IgD-negative memory B cell (primary cell): ENCODE measurements at regions not wholly inside any gene's neighbourhood (a gene's known extent, or its start where the extent isn't known, plus 50 kb on each side); places are given as distances from the start of the nearest gene placed in this dataset.

Source experiments
- H3K27ac Mint-ChIP-seq, 3 donors: one replicate each; pipeline ENCODE4 v1.8.0; 2020 to 2022; ENCODE audit warnings: mild to moderate bottlenecking in 3 of 3, mixed read lengths in 3 of 3, moderate library complexity in 1 of 3
- H3K27me3 Mint-ChIP-seq: one replicate; pipeline ENCODE4 v1.8.0; 2021; ENCODE audit warnings: mixed read lengths
- H3K36me3 Mint-ChIP-seq: one replicate; pipeline ENCODE4 v1.8.0; 2020; ENCODE audit warnings: mild to moderate bottlenecking, mixed read lengths
- H3K4me1 Mint-ChIP-seq, 3 donors: one replicate each; pipeline ENCODE4 v1.8.0; 2020 to 2022; ENCODE audit warnings: mixed read lengths in 3 of 3, mild to moderate bottlenecking in 1 of 3
- H3K4me3 Mint-ChIP-seq, 4 donors: one replicate each; pipeline ENCODE4 v1.8.0; 2020 to 2022; ENCODE audit warnings: mild to moderate bottlenecking in 4 of 4, mixed read lengths in 4 of 4, moderate library complexity in 3 of 4
- H3K9me3 Mint-ChIP-seq, 3 donors: one replicate each; pipeline ENCODE4 v1.8.0; 2020 to 2021; ENCODE audit warnings: mixed read lengths in 3 of 3, mild to moderate bottlenecking in 1 of 3

DNA sequence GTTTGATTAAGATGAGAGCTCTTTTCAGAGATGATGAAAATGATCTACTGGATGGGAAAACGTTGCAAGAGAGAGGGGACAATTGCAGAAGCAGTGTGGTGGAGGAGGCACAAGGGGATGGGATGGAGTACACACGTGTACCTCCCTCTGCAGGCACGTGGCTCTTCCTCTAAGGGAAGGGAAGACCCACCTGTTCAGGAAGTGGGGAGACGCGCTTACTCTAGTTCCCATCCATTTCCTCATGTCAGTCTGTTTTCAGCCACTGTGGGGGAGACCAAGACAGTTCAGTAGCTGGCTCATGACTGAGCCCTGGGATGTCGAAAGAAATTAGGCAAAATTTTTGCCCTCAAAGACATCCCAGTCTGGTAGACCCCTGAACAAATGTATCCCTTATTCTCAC is 619.2 kb upstream of the CLINT1 start:
- Mint-ChIP-seq H3K9me3 (no peaks in the 10 kb centered on the region), H3K36me3 (peaks cover 2% of the 10 kb centered on the region), H3K4me1 (peaks cover 0 to 3% (median 0%) of the 10 kb centered on the region in 3 donors), H3K27ac (no peak overlapping the region), H3K27me3 (peaks cover 3% of the 10 kb centered on the region), H3K4me3 (no peak overlapping the region)

DNA sequence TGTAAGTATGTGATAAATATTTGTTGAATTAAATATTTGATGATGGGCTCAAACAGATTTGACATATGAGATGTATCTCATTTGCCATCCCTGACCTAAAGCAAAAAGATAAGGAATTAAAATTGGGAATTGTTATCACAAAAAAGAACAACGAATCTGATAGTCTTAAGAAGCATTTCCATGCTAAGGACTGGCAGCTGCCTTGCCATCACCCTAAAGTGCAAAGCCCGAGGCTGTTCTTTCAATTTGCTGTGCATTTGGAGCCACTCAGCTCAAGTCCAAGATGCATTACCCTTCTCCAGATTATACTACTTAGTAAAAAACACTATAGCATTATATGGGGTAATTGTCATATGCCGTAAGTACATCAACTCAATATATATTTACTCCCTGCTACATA is 618.3 kb upstream of the CLINT1 start:
- Mint-ChIP-seq H3K4me1 (peaks cover 0 to 3% (median 0%) of the 10 kb centered on the region in 3 donors), H3K4me3 (no peak overlapping the region), H3K9me3 (no peaks in the 10 kb centered on the region), H3K27ac (no peak overlapping the region), H3K36me3 (peaks cover 2% of the 10 kb centered on the region), H3K27me3 (peaks cover 3% of the 10 kb centered on the region)

DNA sequence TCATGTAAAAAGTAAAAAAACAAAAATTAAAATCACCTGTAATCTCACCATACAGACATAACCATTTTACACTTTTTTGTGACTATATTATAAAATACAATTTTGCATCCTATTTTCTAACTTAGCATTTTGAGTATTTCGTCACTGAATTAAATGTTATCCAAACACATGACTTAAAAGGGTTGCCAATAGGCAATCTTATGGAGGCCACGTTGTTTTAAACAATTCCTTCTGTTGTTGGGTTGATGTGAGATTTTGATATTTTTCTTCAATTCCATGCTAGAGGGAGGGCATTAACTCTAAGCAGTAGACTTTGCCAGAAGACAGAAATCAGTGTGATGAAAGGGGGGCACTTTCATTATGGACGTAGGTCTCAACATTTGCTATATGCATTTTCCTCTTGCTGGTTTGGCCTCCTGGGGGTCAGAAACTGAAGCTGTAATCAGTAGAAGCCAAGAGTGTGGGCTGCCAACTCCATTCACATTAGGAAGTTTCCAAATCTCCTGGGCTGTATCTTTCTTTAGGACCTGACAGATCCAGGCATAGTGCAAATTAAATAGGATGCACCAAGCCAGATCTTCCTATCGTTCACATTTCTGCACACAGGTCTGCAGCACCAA is 614.2 kb upstream of the CLINT1 start:
- Mint-ChIP-seq H3K4me1 (peaks cover 0 to 3% (median 2%) of the 10 kb centered on the region in 3 donors), H3K4me3 (no peak overlapping the region), H3K36me3 (peaks cover 2% of the 10 kb centered on the region), H3K27me3 (peaks cover 3% of the 10 kb centered on the region), H3K27ac (no peak overlapping the region), H3K9me3 (peaks cover 0 to 1% (median 0%) of the 10 kb centered on the region in 3 donors)

DNA sequence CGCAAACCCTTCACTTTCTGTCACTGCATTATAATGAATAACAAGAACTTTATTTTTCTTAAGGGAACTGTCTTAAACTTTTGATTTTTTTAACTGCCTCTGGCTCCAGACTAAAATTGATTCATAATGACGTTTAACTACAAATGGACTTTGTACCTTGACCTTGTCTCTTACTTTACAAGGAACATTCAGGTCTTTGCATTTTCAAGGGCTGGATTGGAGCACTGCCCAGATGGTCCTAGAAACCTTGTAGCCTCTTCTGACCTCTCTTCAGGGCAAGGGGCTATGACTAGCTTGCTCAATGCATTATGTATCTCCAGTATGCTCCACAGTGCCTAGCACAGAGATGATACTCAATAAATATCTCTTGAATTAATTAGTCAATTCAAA is 612.6 kb upstream of the CLINT1 start:
- Mint-ChIP-seq H3K4me1 (peaks cover 0 to 2% (median 0%) of the 10 kb centered on the region in 3 donors), H3K36me3 (peaks cover 2% of the 10 kb centered on the region), H3K9me3 (peaks cover 0 to 1% (median 0%) of the 10 kb centered on the region in 3 donors), H3K27me3 (peaks cover 3% of the 10 kb centered on the region), H3K27ac (no peak overlapping the region), H3K4me3 (no peak overlapping the region)

DNA sequence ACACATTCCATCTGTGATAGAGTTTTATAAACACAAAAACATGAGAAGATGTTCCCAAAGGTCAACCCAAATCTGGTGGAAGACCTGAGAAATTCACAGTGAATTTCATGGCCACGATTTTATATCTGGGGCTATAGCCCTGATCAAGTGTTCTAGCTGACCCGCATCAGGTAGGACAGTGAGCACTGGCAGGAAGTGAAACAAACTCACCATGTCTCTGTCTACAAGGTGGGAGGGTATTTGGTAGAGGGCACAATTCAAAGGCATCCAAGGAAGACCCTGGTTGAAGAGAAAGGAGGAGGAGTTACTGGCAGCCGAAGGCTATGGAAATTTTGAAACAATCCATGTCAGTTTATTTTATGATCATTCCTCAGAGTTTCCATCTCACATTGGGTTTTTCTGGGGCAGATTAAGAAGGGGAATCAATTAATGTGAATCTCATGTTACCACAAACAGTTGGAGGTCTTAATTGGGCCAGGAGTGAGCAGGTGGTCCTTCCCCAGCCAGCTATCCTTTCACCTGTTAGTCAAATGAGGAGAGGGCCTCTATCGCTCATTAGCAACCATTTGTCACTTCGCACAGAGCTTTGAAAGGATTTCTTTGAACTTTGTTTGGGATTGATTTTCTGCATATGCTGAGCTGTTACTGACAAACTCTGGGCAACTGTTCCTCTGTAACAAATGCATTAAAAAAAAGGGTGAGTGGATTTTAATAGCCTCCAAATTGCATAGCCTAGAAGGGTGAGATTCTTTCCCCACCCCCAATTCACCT is 612.0 kb upstream of the CLINT1 start:
- Mint-ChIP-seq H3K27me3 (no peaks in the 10 kb centered on the region), H3K9me3 (peaks cover 0 to 1% (median 0%) of the 10 kb centered on the region in 3 donors), H3K36me3 (peaks cover 2% of the 10 kb centered on the region), H3K4me3 (no peak overlapping the region), H3K27ac (no peak overlapping the region), H3K4me1 (peaks cover 0 to 6% (median 2%) of the 10 kb centered on the region in 3 donors)

DNA sequence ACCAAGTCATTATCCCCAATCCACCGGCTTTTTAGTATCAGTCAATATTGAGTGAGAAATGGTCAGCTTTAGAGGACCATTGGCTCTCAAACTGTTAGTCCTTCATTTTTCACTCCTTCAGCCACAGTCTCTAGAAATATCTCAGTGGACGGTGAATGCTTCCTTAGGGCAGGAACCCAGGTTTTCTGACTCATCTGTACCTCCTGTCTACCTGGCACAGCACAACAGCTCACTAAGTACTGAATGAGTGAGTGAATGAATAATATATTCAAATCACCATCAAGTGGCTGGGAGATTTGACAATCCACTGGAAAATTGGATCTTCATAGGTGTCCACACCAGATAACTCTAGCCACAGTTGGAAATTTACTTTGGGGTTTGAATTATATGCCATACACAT is 609.5 kb upstream of the CLINT1 start:
- Mint-ChIP-seq H3K9me3 (peaks cover 0 to 1% (median 0%) of the 10 kb centered on the region in 3 donors), H3K27ac (no peak overlapping the region), H3K4me3 (no peak overlapping the region), H3K27me3 (no peaks in the 10 kb centered on the region), H3K36me3 (peaks cover 2% of the 10 kb centered on the region), H3K4me1 (peaks cover 0 to 9% (median 8%) of the 10 kb centered on the region in 3 donors)

DNA sequence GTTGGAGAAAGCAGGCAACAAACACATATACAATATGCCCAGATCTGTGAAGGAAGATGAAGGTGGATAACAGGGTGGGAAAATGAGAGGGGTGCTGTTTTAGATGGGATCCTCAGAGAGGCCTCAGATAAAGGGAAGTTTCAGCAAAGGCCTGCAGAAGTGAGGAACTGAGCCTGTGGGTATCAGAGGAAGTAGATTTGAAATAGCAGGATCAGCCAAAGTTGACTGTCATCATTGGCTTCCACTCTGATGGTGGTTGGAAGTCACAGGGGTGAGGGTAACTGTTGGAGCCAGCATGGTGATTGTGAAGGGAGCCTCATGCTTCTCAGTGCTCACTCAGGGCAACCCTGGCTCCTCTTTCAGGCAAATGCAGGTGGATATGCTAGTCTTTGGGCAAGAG is 607.2 kb upstream of the CLINT1 start:
- H3K36me3 Mint-ChIP-seq: peaks cover 2% of the 10 kb centered on the region
- H3K27ac Mint-ChIP-seq: no peak overlapping the region
- peaks cover 0 to 9% (median 8%) of the 10 kb centered on the region in 3 donors for H3K4me1 Mint-ChIP-seq
- H3K9me3 Mint-ChIP-seq: peaks cover 0 to 1% (median 0%) of the 10 kb centered on the region in 3 donors
- no peaks in the 10 kb centered on the region for H3K27me3 Mint-ChIP-seq
- no peak overlapping the region for H3K4me3 Mint-ChIP-seq

DNA sequence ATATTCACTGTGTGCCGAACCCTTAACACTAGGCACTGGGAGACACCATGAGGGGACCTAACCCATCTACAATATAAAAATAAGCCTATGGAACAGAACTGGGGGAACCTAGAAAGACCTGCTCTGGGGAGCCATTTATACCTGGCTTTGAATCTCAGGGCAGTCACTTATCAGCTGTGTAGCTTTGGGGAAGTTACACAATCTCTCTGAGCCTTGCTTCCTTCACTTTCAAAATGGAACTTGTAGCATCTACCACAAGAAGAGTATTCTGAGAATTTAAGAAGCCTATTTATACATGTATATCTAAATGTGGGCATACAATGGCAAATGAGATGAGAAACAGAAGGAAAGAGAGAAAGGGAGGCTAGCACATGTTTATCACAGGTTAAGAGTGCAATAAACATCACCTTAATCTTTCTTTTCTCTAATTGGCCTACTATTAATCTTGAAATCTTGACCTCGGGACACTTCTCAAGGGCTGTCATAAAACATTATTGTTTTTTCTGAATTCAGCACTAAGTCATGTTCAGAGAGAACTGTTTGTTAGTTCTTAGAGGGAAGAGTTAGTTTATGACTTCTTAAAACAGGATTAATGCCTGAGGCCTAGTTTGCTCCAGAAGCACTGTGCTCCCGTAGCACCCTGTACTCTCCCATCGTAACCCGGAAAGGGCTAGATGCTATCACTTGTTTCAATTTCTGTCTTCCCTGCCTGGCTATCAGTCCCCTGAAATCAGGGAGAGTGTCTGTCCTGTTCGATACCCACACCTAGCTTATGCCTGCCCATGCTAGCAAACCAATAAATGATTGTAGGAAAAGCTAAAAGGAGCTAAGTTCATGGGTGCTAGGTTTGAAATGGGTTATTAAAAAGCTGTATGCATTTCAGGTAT is 606.4 kb upstream of the CLINT1 start:
- H3K36me3 Mint-ChIP-seq: peaks cover 2% of the 10 kb centered on the region
- H3K27ac Mint-ChIP-seq: no peak overlapping the region
- peaks cover 0 to 9% (median 8%) of the 10 kb centered on the region in 3 donors for H3K4me1 Mint-ChIP-seq
- H3K9me3 Mint-ChIP-seq: peaks cover 0 to 1% (median 0%) of the 10 kb centered on the region in 3 donors
- no peak overlapping the region for H3K4me3 Mint-ChIP-seq
- no peaks in the 10 kb centered on the region for H3K27me3 Mint-ChIP-seq

DNA sequence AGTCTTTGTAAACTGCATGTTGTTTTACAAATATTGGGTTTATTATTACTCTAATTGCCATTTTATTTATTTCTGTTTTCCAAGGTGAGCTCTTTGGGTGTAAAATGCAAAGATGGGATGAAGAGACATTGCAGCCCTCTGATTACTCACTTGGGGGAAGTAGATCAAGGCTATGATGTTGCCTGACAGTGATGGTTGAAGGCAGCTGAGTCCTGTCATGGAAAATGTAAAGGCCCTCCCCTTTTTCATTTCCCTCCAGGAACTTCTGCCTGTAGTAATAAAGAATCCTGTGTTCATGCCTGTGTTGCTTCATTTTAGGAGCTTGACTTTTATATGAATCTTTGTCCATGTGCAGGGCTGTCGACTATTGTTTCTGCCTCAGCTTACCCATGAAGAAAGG is 605.4 kb upstream of the CLINT1 start:
- Mint-ChIP-seq H3K4me1 (peaks cover 0 to 9% (median 8%) of the 10 kb centered on the region in 3 donors), H3K27ac (no peak overlapping the region), H3K27me3 (no peaks in the 10 kb centered on the region), H3K36me3 (peaks cover 2% of the 10 kb centered on the region), H3K9me3 (peaks cover 0 to 1% (median 0%) of the 10 kb centered on the region in 3 donors), H3K4me3 (no peak overlapping the region)

DNA sequence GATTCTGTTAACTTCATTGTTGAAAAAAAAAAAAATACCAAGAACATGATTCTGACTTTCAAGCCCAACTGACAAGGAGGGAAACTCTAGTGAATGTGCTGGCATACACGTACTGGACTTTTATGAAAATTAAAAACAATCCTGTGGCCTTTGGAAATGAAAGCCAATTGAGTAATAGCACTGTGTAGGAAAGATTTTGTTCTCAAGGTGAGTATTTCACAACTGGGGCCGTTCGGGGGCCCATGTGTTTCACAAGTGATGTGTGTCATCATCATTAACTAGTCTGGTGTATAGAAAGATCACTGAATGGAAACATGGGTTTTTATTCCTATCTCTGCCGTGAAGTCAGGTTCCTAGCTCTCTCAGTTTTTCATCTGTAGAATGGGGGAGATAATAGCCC is 605.0 kb upstream of the CLINT1 start:
- Mint-ChIP-seq H3K36me3 (peaks cover 2% of the 10 kb centered on the region), H3K27ac (no peak overlapping the region), H3K4me1 (peaks cover 0 to 9% (median 6%) of the 10 kb centered on the region in 3 donors), H3K4me3 (no peak overlapping the region), H3K9me3 (no peaks in the 10 kb centered on the region), H3K27me3 (no peaks in the 10 kb centered on the region)

DNA sequence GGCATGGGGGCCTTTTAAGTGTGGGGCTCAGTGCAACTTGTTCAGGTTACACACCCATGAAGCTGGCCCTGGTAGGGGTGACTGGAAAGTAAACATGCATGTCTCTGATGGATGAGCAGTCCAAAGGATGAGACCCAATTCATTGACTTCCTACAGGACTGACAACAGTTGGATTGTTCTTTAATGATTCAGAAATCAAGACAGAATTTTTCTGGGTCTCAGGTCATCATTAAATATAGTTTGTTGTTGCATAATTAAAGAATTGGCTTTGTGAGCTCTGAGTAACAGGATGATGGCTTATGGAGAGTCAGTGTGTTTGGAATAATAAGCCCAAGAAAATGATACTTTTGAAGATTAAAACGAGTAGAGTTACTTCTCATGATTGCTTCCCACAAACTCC is 604.2 kb upstream of the CLINT1 start:
- H3K36me3 Mint-ChIP-seq: peaks cover under 1% of the 10 kb centered on the region
- no peaks in the 10 kb centered on the region for H3K27me3 Mint-ChIP-seq
- no peak overlapping the region for H3K27ac Mint-ChIP-seq
- peaks cover 0 to 9% (median 6%) of the 10 kb centered on the region in 3 donors for H3K4me1 Mint-ChIP-seq
- H3K9me3 Mint-ChIP-seq: no peaks in the 10 kb centered on the region
- H3K4me3 Mint-ChIP-seq: no peak overlapping the region

DNA sequence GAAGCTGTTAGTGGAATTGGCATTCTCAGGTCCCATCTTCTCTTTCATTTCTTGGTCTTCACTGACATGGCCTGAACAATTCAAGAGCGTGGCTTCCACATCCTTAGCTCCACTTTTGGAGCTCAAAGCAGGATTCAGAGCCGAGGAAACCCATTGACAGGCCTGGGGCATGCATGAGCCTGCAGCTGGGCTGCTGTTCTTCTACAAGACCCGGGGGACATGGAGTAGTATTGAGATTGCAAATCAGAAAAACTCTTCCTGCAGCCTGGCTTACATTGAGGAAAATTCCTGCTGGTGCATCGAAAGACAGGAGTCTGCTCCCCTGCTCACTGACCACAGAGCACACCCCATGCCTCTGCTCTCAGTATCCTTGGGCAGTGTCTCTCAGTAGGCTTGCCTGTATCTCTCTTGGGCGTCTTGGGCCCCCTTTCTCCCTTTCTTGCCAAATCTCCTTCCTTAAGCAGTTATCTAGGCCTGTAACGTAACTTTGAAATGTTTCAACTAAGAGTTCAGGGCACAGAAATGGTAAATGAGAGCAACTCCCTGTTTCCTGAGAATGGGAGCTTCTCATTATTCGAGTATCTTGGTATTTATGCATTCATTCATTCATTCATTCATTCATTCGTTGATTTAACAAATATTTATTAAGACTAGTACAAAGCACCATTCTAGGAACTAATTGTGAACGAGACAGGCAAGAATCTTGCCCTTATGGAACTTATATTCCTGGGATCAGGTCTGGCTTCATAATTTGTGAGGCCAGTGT is 603.6 kb upstream of the CLINT1 start:
- peaks cover 0 to 9% (median 6%) of the 10 kb centered on the region in 3 donors for H3K4me1 Mint-ChIP-seq
- peaks cover 3% of the 10 kb centered on the region for H3K36me3 Mint-ChIP-seq
- H3K4me3 Mint-ChIP-seq: no peak overlapping the region
- H3K27ac Mint-ChIP-seq: no peak overlapping the region
- H3K9me3 Mint-ChIP-seq: no peaks in the 10 kb centered on the region
- no peaks in the 10 kb centered on the region for H3K27me3 Mint-ChIP-seq

DNA sequence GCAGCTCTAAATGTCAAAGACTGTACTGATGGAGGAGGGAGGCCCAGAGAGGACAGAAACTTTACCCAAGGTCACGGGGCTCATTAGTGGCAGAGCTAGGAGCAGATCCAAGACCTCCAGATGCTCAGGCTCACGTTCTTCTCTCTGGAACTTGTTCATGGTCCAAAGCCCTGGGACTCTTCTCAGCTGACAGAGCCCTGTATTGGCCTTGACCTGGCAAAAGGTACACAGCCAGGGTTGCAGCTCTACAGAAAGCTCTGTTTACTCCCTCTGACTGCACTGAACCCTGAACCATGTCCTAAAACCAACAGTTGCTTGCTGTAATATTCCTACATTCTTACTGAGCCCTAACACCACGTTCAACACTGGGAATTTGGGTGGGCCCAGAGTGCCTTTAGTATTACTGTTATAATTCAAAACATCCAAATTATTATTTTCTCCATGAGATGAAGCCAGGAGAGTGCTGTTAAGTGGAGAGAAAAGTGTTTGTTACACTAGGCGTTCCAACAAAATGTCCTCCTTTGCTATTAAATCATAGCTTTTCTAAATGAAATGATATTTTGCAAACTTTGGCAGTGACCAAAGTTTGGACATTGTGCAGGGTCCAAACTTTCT is 602.4 kb upstream of the CLINT1 start:
- no peaks in the 10 kb centered on the region for H3K27me3 Mint-ChIP-seq
- no peak overlapping the region for H3K27ac Mint-ChIP-seq
- peaks cover 4% of the 10 kb centered on the region for H3K36me3 Mint-ChIP-seq
- H3K4me1 Mint-ChIP-seq: peaks cover 0 to 9% (median 6%) of the 10 kb centered on the region in 3 donors
- H3K4me3 Mint-ChIP-seq: no peak overlapping the region
- H3K9me3 Mint-ChIP-seq: no peaks in the 10 kb centered on the region

DNA sequence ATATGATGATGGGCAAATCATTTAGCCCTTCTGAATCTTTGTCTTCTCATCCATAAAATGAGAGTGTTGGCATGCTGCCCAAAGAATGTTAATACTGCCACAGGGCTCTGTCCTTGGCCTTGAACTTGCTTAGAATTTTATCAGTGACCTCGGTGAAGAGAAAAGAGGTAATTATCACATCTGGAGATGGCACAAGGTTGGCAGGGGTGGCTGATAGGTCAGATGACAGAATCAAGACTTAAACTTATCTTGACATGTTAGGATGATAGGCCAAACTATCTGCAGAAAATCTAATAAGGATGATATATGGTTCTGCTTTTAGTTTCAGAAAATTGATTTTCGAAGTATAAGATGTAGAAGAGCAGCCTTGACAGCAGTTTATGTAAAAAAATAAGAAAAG is 599.1 kb upstream of the CLINT1 start:
- H3K36me3 Mint-ChIP-seq: peaks cover 10% of the 10 kb centered on the region
- H3K9me3 Mint-ChIP-seq: no peaks in the 10 kb centered on the region
- H3K4me1 Mint-ChIP-seq: peaks cover 0 to 1% (median 0%) of the 10 kb centered on the region in 3 donors
- peak overlapping the region in 1 of 3 donors; percentile 36 for H3K27ac Mint-ChIP-seq
- H3K27me3 Mint-ChIP-seq: no peaks in the 10 kb centered on the region
- H3K4me3 Mint-ChIP-seq: no peak overlapping the region
